ENCODE measurements at regions not wholly inside any gene's neighbourhood (a gene's known extent, or its start where the extent isn't known, plus 50 kb on each side); places are given as distances from the start of the nearest gene placed in this dataset.

- no peak for TF ChIP-seq CTCF (IDR thresholded peaks at IDR 0.05; ENCODE audit: extremely low read depth, missing control alignments)
- DNase-seq (ENCODE audit: low spot score): no peak
Observed at GRCh38 chr11:76287227-76287626, 80.9 kb upstream of the WNT11 start.

DNA sequence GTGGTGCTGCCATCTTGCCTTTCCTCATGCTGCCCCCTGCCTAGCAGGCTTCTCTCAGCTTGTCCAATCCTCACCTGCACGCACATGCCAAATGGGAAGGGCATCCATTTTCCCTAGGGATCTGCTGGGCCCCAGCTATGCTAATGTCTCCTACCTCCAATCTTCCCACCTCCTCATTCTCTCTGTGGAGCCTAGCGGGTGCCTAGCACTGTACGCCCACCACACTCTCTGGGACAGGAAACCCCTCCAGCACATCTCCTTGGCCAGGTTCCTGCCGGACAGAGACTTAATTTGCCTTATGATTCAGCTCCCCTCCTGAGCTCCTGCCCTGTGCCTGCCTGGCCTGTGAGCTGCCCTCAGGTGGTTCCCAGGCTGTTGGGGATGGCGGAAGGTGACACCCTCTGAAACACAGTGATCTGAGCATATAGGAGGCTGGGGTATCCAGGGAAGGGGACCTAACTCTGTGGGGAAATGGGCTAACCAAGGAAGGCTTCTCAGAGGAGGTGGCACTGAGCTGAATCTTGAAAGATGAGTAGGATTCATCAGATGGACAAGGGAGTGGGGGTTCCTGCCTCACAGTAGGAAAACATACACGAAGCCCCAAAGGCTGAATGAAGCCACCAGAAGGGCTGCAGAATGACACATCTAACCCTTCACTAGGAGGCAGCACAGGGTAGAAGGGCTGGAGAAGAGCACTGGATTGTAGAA is 79.2 kb upstream of the WNT11 start:
- TF ChIP-seq CTCF (IDR thresholded peaks at IDR 0.05; ENCODE audit: extremely low read depth, missing control alignments): no peak
- DNase-seq (ENCODE audit: low spot score): no peak

- DNase-seq (ENCODE audit: low spot score): no peak
- no peak for TF ChIP-seq CTCF (IDR thresholded peaks at IDR 0.05; ENCODE audit: extremely low read depth, missing control alignments)
Observed at GRCh38 chr11:76284161-76284560, 77.9 kb upstream of the WNT11 start.

DNA sequence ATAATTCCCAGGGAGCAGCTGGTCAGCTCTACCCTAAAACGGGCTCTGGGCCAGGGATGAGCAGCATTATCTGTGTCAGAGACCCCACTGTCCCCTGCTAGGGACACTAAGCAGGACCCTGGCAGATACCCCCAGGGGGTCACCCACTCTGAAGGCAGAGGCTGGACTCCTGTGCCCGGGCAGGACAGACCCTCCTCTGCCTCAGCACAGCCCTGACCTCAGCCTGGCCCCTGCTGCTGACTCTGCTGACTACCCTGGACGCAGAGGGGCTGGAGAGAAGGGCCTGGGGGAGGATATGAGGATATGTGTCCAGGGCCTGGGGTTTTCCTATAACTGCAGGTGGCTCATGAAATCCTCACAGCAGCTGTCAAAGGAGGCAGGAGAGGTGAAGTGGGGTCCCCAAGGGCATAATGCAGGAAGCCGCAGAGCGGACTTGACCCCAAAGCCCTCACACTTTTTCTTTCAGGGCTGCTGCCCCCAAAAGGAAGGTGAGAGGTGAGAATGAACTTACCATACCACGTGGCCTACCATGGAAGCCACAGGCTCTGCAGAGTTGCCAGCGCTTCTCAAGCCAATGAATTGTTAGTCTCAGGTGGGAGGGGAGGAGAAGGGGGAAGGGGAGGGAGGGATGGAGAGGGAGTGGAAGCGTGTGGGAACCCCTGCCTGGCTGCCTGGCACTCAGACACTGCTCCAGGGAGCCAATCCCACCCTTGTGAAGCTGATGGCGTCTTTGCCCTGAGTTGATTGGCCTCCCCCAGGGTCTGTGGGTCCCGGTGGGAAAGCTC is 76.7 kb upstream of the WNT11 start:
- no peak for DNase-seq (ENCODE audit: low spot score)
- no peak for TF ChIP-seq CTCF (IDR thresholded peaks at IDR 0.05; ENCODE audit: extremely low read depth, missing control alignments)

DNA sequence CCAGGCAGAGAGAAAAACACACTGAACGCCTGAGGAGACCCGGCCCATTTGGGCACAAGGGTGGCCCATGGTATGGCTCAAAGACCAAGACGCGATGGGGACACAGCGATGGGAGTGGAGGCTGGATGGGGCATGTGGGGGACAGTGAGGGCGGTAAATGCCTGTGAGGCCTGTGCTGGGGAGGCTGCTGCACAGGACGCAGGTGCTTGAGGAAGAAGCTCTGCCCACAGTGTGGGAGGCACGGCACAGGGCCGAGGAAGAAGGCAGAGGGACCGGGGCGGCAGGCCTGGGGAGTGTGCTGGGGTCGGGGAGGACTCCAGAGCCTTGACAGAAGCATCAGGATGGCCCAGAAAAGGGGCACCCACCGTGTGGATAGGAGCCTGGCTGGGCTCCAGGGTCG is 75.9 kb upstream of the WNT11 start:
- DNase-seq (ENCODE audit: low spot score): no peak
- no peak for TF ChIP-seq CTCF (IDR thresholded peaks at IDR 0.05; ENCODE audit: extremely low read depth, missing control alignments)

GRCh38 chr11:76281558-76281906 is 75.2 kb upstream of the WNT11 start:
- no peak for DNase-seq (ENCODE audit: low spot score)
- no peak for TF ChIP-seq CTCF (IDR thresholded peaks at IDR 0.05; ENCODE audit: extremely low read depth, missing control alignments)

- no peak for DNase-seq (ENCODE audit: low spot score)
- TF ChIP-seq CTCF (IDR thresholded peaks at IDR 0.05; ENCODE audit: extremely low read depth, missing control alignments): no peak
Observed at GRCh38 chr11:76280882-76281557, 74.7 kb upstream of the WNT11 start.

Data from GM20000 (cell line).